ENCODE measurements at regions not wholly inside any gene's neighbourhood (a gene's known extent, or its start where the extent isn't known, plus 50 kb on each side); places are given as distances from the start of the nearest gene placed in this dataset.

GRCh38 chr4:26207631-26208030 lies 113.2 kb upstream of the RBPJ start:
- TF ChIP-seq CTCF (IDR thresholded peaks at IDR 0.05; ENCODE audit: poor library complexity) (no peak), EZH2 (IDR thresholded peaks at IDR 0.05; ENCODE audit: borderline replicate concordance) (no peak), EZH2phosphoT487 (IDR thresholded peaks at IDR 0.05; ENCODE audit: low read depth, severe bottlenecking, unreplicated experiment) (no peak)

Data from hepatocyte (in vitro differentiated cells).